ENCODE measurements at regions not wholly inside any gene's neighbourhood (a gene's known extent, or its start where the extent isn't known, plus 50 kb on each side); places are given as distances from the start of the nearest gene placed in this dataset.

- no peak overlapping the region for H3K4me3 ChIP-seq (ENCODE audit: low read depth, low read length)
- no peak for TF ChIP-seq CTCF (IDR thresholded peaks at IDR 0.05; ENCODE audit: low read depth, low read length)
These were observed 158.3 kb upstream of the KAZN start for GRCh38 chr1:14440166-14440565.

GRCh38 chr1:14440731-14441130, 157.8 kb upstream of the KAZN start:
- no peak for TF ChIP-seq CTCF (IDR thresholded peaks at IDR 0.05; ENCODE audit: low read depth, low read length)
- H3K4me3 ChIP-seq (ENCODE audit: low read depth, low read length): no peak overlapping the region

GRCh38 chr1:14441302-14441741, 157.2 kb upstream of the KAZN start:
- TF ChIP-seq CTCF (IDR thresholded peaks at IDR 0.05; ENCODE audit: low read depth, low read length): no peak
- no peak overlapping the region for H3K4me3 ChIP-seq (ENCODE audit: low read depth, low read length)

GRCh38 chr1:14442669-14443068, 155.8 kb upstream of the KAZN start:
- no peak overlapping the region for H3K4me3 ChIP-seq (ENCODE audit: low read depth, low read length)
- TF ChIP-seq CTCF (IDR thresholded peaks at IDR 0.05; ENCODE audit: low read depth, low read length): no peak

- no peak for TF ChIP-seq CTCF (IDR thresholded peaks at IDR 0.05; ENCODE audit: low read depth, low read length)
- no peak overlapping the region for H3K4me3 ChIP-seq (ENCODE audit: low read depth, low read length)
These were observed 155.2 kb upstream of the KAZN start for GRCh38 chr1:14443164-14443787.

GRCh38 chr1:14451217-14451616, 147.3 kb upstream of the KAZN start:
- no peak overlapping the region for H3K4me3 ChIP-seq (ENCODE audit: low read depth, low read length)
- no peak for TF ChIP-seq CTCF (IDR thresholded peaks at IDR 0.05; ENCODE audit: low read depth, low read length)

- no peak for TF ChIP-seq CTCF (IDR thresholded peaks at IDR 0.05; ENCODE audit: low read depth, low read length)
These were observed 145.9 kb upstream of the KAZN start for GRCh38 chr1:14452551-14452950.

More at GRCh38 chr1:14452551-14452950, 145.9 kb upstream of the KAZN start:
- H3K4me3 ChIP-seq (ENCODE audit: low read depth, low read length): no peak overlapping the region
